GM10248 (cell line): ENCODE measurements at regions not wholly inside any gene's neighbourhood (a gene's known extent, or its start where the extent isn't known, plus 50 kb on each side); places are given as distances from the start of the nearest gene placed in this dataset.

Source experiments
- CTCF ChIA-PET: fragments of 300-600 bp; sonication (Branson Sonifier 250); formaldehyde crosslinking; extraction: SDS; loops from one replicate; lab custom pipeline; 2021; ENCODE audit warnings: antibody characterized with exemption; lab: Yijun Ruan, JAX
- POLR2A ChIA-PET: fragments of 350-650 bp; sonication (Branson Sonifier 250); formaldehyde crosslinking; extraction: SDS; loops from one replicate; lab custom pipeline; 2020; ENCODE audit warnings: antibody characterized with exemption; lab: Yijun Ruan, JAX
- DNase-seq: peaks from one replicate; pipeline ENCODE4 v3.0.0; 2012; ENCODE audit errors: extremely low spot score
- CTCF ChIP-seq: IDR thresholded peaks from 2 replicates; pipeline ENCODE4 v1.5.1; 2012; ENCODE audit warnings: mild to moderate bottlenecking, low read depth; ENCODE audit errors: extremely low read depth, missing control alignments, control extremely low read depth

- CTCF ChIA-PET: interaction anchor here (0.9 to 1.8 kb wide), 2 partner anchors 17 to 45 kb away, joined by 3 to 6 read pairs; no protein-coding TSS in a partner anchor
- POLR2A ChIA-PET: no interaction called here
- no peak for DNase-seq
- TF ChIP-seq CTCF: no peak
These were observed 51.0 kb upstream of the ZNF532 start for GRCh38 chr18:58813561-58814225.

GRCh38 chr18:58814317-58814716, 50.4 kb upstream of the ZNF532 start:
- POLR2A ChIA-PET: interaction anchor here (0.6 kb wide), 1 partner anchor 53 kb away, joined by 3 read pairs; no protein-coding TSS in a partner anchor
- no peak for DNase-seq
- no peak for TF ChIP-seq CTCF
- CTCF ChIA-PET: no interaction called here
